ENCODE measurements at regions not wholly inside any gene's neighbourhood (a gene's known extent, or its start where the extent isn't known, plus 50 kb on each side); places are given as distances from the start of the nearest gene placed in this dataset.

DNA sequence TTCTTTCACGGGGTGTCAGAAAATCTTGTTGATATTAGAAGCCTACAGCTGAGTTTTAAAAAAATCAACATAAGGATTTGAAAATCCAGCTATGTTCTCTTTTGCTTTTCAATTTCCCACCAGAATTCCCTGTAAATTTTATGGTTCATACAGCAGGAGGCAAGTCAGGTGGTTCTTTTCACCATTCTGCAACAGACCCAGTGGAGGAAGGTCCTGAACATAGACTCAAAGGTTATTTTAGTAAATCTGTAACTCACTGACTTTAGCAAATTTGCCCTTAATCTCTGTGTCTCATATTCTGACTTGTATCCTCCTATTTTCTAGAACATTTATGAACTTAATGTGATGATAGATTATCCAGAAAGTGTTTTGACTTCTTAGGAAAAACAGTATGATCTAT lies 235.4 kb upstream of the E2F7 start:
- TF ChIP-seq, protein P1, sequence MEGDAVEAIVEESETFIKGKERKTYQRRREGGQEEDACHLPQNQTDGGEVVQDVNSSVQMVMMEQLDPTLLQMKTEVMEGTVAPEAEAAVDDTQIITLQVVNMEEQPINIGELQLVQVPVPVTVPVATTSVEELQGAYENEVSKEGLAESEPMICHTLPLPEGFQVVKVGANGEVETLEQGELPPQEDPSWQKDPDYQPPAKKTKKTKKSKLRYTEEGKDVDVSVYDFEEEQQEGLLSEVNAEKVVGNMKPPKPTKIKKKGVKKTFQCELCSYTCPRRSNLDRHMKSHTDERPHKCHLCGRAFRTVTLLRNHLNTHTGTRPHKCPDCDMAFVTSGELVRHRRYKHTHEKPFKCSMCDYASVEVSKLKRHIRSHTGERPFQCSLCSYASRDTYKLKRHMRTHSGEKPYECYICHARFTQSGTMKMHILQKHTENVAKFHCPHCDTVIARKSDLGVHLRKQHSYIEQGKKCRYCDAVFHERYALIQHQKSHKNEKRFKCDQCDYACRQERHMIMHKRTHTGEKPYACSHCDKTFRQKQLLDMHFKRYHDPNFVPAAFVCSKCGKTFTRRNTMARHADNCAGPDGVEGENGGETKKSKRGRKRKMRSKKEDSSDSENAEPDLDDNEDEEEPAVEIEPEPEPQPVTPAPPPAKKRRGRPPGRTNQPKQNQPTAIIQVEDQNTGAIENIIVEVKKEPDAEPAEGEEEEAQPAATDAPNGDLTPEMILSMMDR (IDR thresholded peaks at IDR 0.05; ENCODE audit: poor library complexity), result no peak
- no peak for TF ChIP-seq EZH2 (IDR thresholded peaks at IDR 0.05; ENCODE audit: borderline replicate concordance)
